Keratinocyte (primary cell): ENCODE measurements at regions not wholly inside any gene's neighbourhood (a gene's known extent, or its start where the extent isn't known, plus 50 kb on each side); places are given as distances from the start of the nearest gene placed in this dataset.

ENCODE experiments used
- DNase-seq: peaks from one replicate; pipeline ENCODE4 v3.0.0-alpha.2; 2011; ENCODE audit warnings: low read depth, missing footprints, low spot score
- FAIRE-seq: peaks from 2 replicates; lab custom pipeline; 2011; peaks lifted over from hg19 to GRCh38; lab: Jason Lieb, UNC
- H2AFZ ChIP-seq: 2 replicates; pipeline ENCODE4 v1.6.0; 2012; ENCODE audit warnings: low read length, control low read depth, inconsistent platforms; ENCODE audit not compliant: control insufficient read depth
- H3K27ac ChIP-seq: 2 replicates; pipeline ENCODE4 v1.5.1; 2011; ENCODE audit warnings: low read length; ENCODE audit not compliant: control insufficient read depth, insufficient read depth
- H3K27me3 ChIP-seq: 3 replicates; pipeline ENCODE4 v1.6.0; 2011; ENCODE audit warnings: low read length; ENCODE audit not compliant: control insufficient read depth, insufficient read depth; ENCODE audit errors: extremely low read depth
- H3K36me3 ChIP-seq, 2 experiments: 2 replicates in 1 of 2; 3 replicates in 1 of 2; pipeline ENCODE4 v1.5.1; 2011; ENCODE audit warnings: low read length in 2 of 2, mild to moderate bottlenecking in 1 of 2; ENCODE audit not compliant: control insufficient read depth in 2 of 2, insufficient read depth in 2 of 2; ENCODE audit errors: extremely low read depth in 1 of 2
- H3K4me1 ChIP-seq: 3 replicates; pipeline ENCODE4 v1.5.1; 2011; ENCODE audit warnings: low read length; ENCODE audit not compliant: control insufficient read depth, insufficient read depth; ENCODE audit errors: extremely low read depth
- H3K4me2 ChIP-seq: 3 replicates; pipeline ENCODE4 v1.6.0; 2011; ENCODE audit warnings: low read depth, low read length; ENCODE audit not compliant: control insufficient read depth, insufficient read depth; ENCODE audit errors: extremely low read depth
- H3K4me3 ChIP-seq, 3 experiments: fragments of 200-600 bp in 1 of 3; sonication (generic) in 1 of 3; 2 replicates in 2 of 3; 3 replicates in 1 of 3; pipeline ENCODE4 v1.5.1; 2011 to 2016; ENCODE audit warnings: low read length in 3 of 3, mild to moderate bottlenecking in 3 of 3, control low read depth in 2 of 3, inconsistent platforms in 1 of 3, low read depth in 1 of 3, mixed read lengths in 1 of 3, mixed run types in 1 of 3, moderate library complexity in 1 of 3; ENCODE audit not compliant: control insufficient read depth in 2 of 3, insufficient read depth in 2 of 3; ENCODE audit errors: extremely low read depth in 1 of 3
- H3K79me2 ChIP-seq: 2 replicates; pipeline ENCODE4 v1.6.0; 2012; ENCODE audit warnings: low read length; ENCODE audit not compliant: control insufficient read depth, insufficient read depth
- H3K9ac ChIP-seq: 3 replicates; pipeline ENCODE4 v1.6.0; 2011; ENCODE audit warnings: low read length; ENCODE audit not compliant: control insufficient read depth, insufficient read depth; ENCODE audit errors: extremely low read depth
- H3K9me1 ChIP-seq: 3 replicates; pipeline ENCODE4 v1.6.0; 2011; ENCODE audit warnings: low read length; ENCODE audit not compliant: control insufficient read depth, insufficient read depth; ENCODE audit errors: extremely low read depth
- H3K9me3 ChIP-seq: 2 replicates; pipeline ENCODE4 v1.5.1; 2012; ENCODE audit warnings: low read depth, low read length; ENCODE audit not compliant: control insufficient read depth
- H4K20me1 ChIP-seq: 3 replicates; pipeline ENCODE4 v1.6.0; 2011; ENCODE audit warnings: low read length; ENCODE audit not compliant: control insufficient read depth, insufficient read depth; ENCODE audit errors: extremely low read depth
- CTCF ChIP-seq, 3 experiments: IDR thresholded peaks in 1 of 3; conservative IDR thresholded peaks in 1 of 3; optimal IDR thresholded peaks in 1 of 3; 2 replicates in 2 of 3; 3 replicates in 1 of 3; pipeline versions ENCODE3 to v1.5.1; 2011; ENCODE audit warnings: low read length in 3 of 3, mild to moderate bottlenecking in 3 of 3, moderate library complexity in 2 of 3, control low read depth in 1 of 3, inconsistent platforms in 1 of 3; ENCODE audit not compliant: insufficient read depth in 2 of 3; ENCODE audit errors: extremely low read depth in 1 of 3
- EZH2 ChIP-seq: IDR thresholded peaks from one replicate; pipeline ENCODE4 v1.6.1; 2012; ENCODE audit warnings: inconsistent platforms, mild to moderate bottlenecking, low read length, moderate library complexity
- dilution Hi-C: fragments of 300-500 bp; cut with MboI; formaldehyde crosslinking; loops from one replicate; pipeline ENCODE4 v1.7.0; 2020; ENCODE audit warnings: low sequenced_read_pairs; ENCODE audit not compliant: extremely low pct_ligation_motif_present

DNA sequence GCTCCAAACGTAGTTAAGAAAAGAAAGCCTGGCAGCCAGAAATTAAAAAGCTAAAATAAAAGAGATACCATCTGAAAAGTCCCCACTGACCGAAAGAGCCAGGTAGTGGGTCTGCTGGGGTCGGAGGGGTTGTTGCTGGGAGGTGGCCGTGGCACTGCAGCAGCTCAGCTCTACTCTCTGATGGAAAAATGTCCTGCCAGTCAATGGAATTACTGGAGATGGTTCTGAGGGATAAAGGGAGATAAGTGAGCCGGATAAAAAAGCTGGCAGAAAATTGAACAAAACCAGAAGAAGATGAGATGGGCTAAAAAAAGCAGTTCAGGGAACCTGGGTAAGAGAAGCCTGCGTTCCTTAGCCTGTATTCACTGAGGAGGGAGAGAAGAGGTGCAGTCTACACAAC, 202.8 kb downstream of the SREK1 start:
- dilution Hi-C loops: no loop called here

GRCh38 chr5:66348387-66349125, 204.5 kb downstream of the SREK1 start:
- no peak overlapping the region for H2AFZ ChIP-seq
- H3K4me2 ChIP-seq: no peak overlapping the region
- FAIRE-seq (no peak), DNase-seq (no peak)
- no peaks in the 10 kb centered on the region for H3K9me3 ChIP-seq
- no peaks in the 10 kb centered on the region for H4K20me1 ChIP-seq
- H3K27ac ChIP-seq: no peak overlapping the region
- H3K27me3 ChIP-seq: peaks cover 12% of the 10 kb centered on the region
- no peak for TF ChIP-seq EZH2
- TF ChIP-seq CTCF (optimal IDR thresholded peaks at IDR 0.05 in 1 of 3, IDR thresholded peaks at IDR 0.05 in 1 of 3, conservative IDR thresholded peaks at IDR 0.05 in 1 of 3; ENCODE audit: extremely low read depth in 1 of 3, insufficient read depth in 2 of 3, low read length in 3 of 3): no peak
- H3K9ac ChIP-seq: no peak overlapping the region
- H3K4me3 ChIP-seq: no peak overlapping the region
- H3K4me1 ChIP-seq: no peaks in the 10 kb centered on the region
- no peaks in the 10 kb centered on the region for H3K36me3 ChIP-seq
- dilution Hi-C loops: no loop called here
- H3K9me1 ChIP-seq: no peaks in the 10 kb centered on the region
- no peaks in the 10 kb centered on the region for H3K79me2 ChIP-seq

More for the DNA sequence above, 202.8 kb downstream of the SREK1 start:
- no peak overlapping the region for H3K4me3 ChIP-seq
- TF ChIP-seq EZH2 (no peak), CTCF (optimal IDR thresholded peaks at IDR 0.05 in 1 of 3, IDR thresholded peaks at IDR 0.05 in 1 of 3, conservative IDR thresholded peaks at IDR 0.05 in 1 of 3; ENCODE audit: extremely low read depth in 1 of 3, insufficient read depth in 2 of 3, low read length in 3 of 3) (no peak)
- no peaks in the 10 kb centered on the region for H3K4me1 ChIP-seq
- peaks cover 12% of the 10 kb centered on the region for H3K27me3 ChIP-seq
- H3K27ac ChIP-seq: no peak overlapping the region
- DNase-seq (no peak), FAIRE-seq (no peak)
- H3K36me3 ChIP-seq: no peaks in the 10 kb centered on the region
- no peaks in the 10 kb centered on the region for H3K9me3 ChIP-seq
- H3K9ac ChIP-seq: no peak overlapping the region
- no peak overlapping the region for H3K4me2 ChIP-seq
- H4K20me1 ChIP-seq: no peaks in the 10 kb centered on the region
- no peaks in the 10 kb centered on the region for H3K79me2 ChIP-seq
- no peaks in the 10 kb centered on the region for H3K9me1 ChIP-seq
- no peak overlapping the region for H2AFZ ChIP-seq
